HCT116 (cell line): ENCODE measurements at regions not wholly inside any gene's neighbourhood (a gene's known extent, or its start where the extent isn't known, plus 50 kb on each side); places are given as distances from the start of the nearest gene placed in this dataset.

Experiments
- ATAC-seq: fragments of 200-7000 bp; cut with Tn5 transposase; 2 replicates; pipeline ENCODE4 v1.9.1; 2020; ENCODE audit warnings: mild to moderate bottlenecking, moderate library complexity
- BruUV-seq: library from RNA; stranded (reverse); fragments of 400-500 nt; replicated peaks from 2 replicates; lab custom pipeline; 2021; lab: Mats Ljungman, UMichigan
- CTCF ChIA-PET: fragments of 300-600 bp; sonication (Branson Sonifier 250); formaldehyde crosslinking; loops from one replicate; lab custom pipeline; 2021; ENCODE audit warnings: antibody characterized with exemption; lab: Charles Lee
- POLR2A ChIA-PET: fragments of 300-600, 350-600 bp; sonication (Branson Sonifier 250); formaldehyde crosslinking; loops from one replicate; lab custom pipeline; 2021; ENCODE audit warnings: antibody characterized with exemption; lab: Charles Lee
- RAD21 ChIA-PET, 2 experiments: fragments of 300-600 bp; sonication (Branson Sonifier 250); formaldehyde crosslinking; loops; one replicate each; lab custom pipeline; 2023; ENCODE audit warnings: low total read pairs in 2 of 2; ENCODE audit not compliant: uncharacterized antibody in 2 of 2, unreplicated experiment in 2 of 2, low non-redundant PET in 1 of 2; lab: Charles Lee
- DNase-seq: peaks from one replicate; pipeline ENCODE4 v3.0.0-alpha.2; 2010; ENCODE audit warnings: low read depth, low spot score
- H2AFZ ChIP-seq: fragments of 200-600 bp; shearing (Covaris generic), sonication (generic); 2 replicates; pipeline ENCODE4 v1.6.1; 2017; ENCODE audit warnings: low read depth, mixed run types, mixed read lengths, antibody characterized with exemption, low read length; ENCODE audit not compliant: poor library complexity, severe bottlenecking
- H3K27ac ChIP-seq: 2 replicates; pipeline ENCODE4 v1.5.1; 2012; ENCODE audit warnings: low read depth, low read length
- H3K27me3 ChIP-seq: fragments of 200-600 bp; sonication (generic); 2 replicates; pipeline ENCODE4 v1.6.1; 2016; ENCODE audit warnings: mixed run types, low read length, mixed read lengths; ENCODE audit not compliant: insufficient read depth
- H3K36me3 ChIP-seq, 2 experiments: fragments of 200-500 bp in 1 of 2; fragments of 200-600 bp in 1 of 2; sonication (Bioruptor generic) in 1 of 2; sonication (generic) in 1 of 2; 2 replicates each; pipeline versions ENCODE4 v1.5.1 to v1.6.1; 2014 to 2016; ENCODE audit warnings: low read length in 2 of 2, inconsistent platforms in 1 of 2, mixed read lengths in 1 of 2, mixed run types in 1 of 2; ENCODE audit not compliant: insufficient read depth in 2 of 2, control insufficient read depth in 1 of 2
- H3K4me1 ChIP-seq, 2 experiments: fragments of 200-600 bp in 1 of 2; sonication (generic) in 1 of 2; 2 replicates each; pipeline versions ENCODE4 v1.5.1 to v1.6.1; 2012 to 2017; ENCODE audit warnings: low read length in 2 of 2, inconsistent platforms in 1 of 2, mild to moderate bottlenecking in 1 of 2, mixed read lengths in 1 of 2, mixed run types in 1 of 2, moderate library complexity in 1 of 2; ENCODE audit not compliant: insufficient read depth in 2 of 2, control insufficient read depth in 1 of 2
- H3K4me2 ChIP-seq: fragments of 200-600 bp; sonication (generic); 2 replicates; pipeline ENCODE4 v1.6.1; 2017; ENCODE audit warnings: mixed run types, low read length, mixed read lengths
- H3K4me3 ChIP-seq, 2 experiments: fragments of 200-600 bp in 1 of 2; sonication (generic) in 1 of 2; replicated peaks in 1 of 2; 2 replicates each; pipeline ENCODE4 v1.5.1; 2011 to 2016; ENCODE audit warnings: low read length in 2 of 2, control low read depth in 1 of 2, low read depth in 1 of 2, mild to moderate bottlenecking in 1 of 2, mixed read lengths in 1 of 2, mixed run types in 1 of 2
- H3K79me2 ChIP-seq: fragments of 200-600 bp; sonication (generic); 2 replicates; pipeline ENCODE4 v1.6.1; 2017; ENCODE audit warnings: mild to moderate bottlenecking, mixed run types, low read length, moderate library complexity, mixed read lengths; ENCODE audit not compliant: insufficient read depth
- H3K9ac ChIP-seq: fragments of 200-600 bp; sonication (generic); 2 replicates; pipeline ENCODE4 v1.6.1; 2016; ENCODE audit warnings: low read length, mixed read lengths
- H3K9me2 ChIP-seq: fragments of 200-600 bp; sonication (generic), shearing (Covaris generic); 2 replicates; pipeline ENCODE4 v1.6.1; 2017; ENCODE audit warnings: mixed run types, mild to moderate bottlenecking, moderate library complexity; ENCODE audit not compliant: insufficient read depth
- H3K9me3 ChIP-seq, 2 experiments: fragments of 200-500 bp in 1 of 2; fragments of 200-600 bp in 1 of 2; sonication (Bioruptor generic) in 1 of 2; sonication (generic) in 1 of 2; 2 replicates each; pipeline ENCODE4 v1.6.1; 2014 to 2017; ENCODE audit warnings: low read length in 2 of 2, mixed read lengths in 2 of 2, inconsistent platforms in 1 of 2, low read depth in 1 of 2, mild to moderate bottlenecking in 1 of 2, mixed run types in 1 of 2, moderate library complexity in 1 of 2; ENCODE audit not compliant: control insufficient read depth in 1 of 2, insufficient read depth in 1 of 2
- H4K20me1 ChIP-seq: fragments of 200-600 bp; sonication (generic), shearing (Covaris generic); 2 replicates; pipeline ENCODE4 v1.6.1; 2017; ENCODE audit warnings: mixed run types, mild to moderate bottlenecking, moderate library complexity; ENCODE audit not compliant: insufficient read depth
- CBX3 ChIP-seq: IDR thresholded peaks from 2 replicates; pipeline ENCODE4 v1.6.1; 2012; ENCODE audit warnings: low read depth
- EGR1 ChIP-seq: IDR thresholded peaks from 2 replicates; pipeline ENCODE4 v1.6.1; 2012; ENCODE audit warnings: low read depth
- POLR2A ChIP-seq: IDR thresholded peaks from 2 replicates; pipeline ENCODE4 v1.7.0; 2011; ENCODE audit warnings: borderline replicate concordance; ENCODE audit not compliant: insufficient read depth, insufficient read length; ENCODE audit errors: extremely low read depth
- SIN3A ChIP-seq: IDR thresholded peaks from 2 replicates; pipeline ENCODE4 v1.6.1; 2012; ENCODE audit warnings: low read depth
- intact Hi-C: fragments of 100-400 bp; cut with micrococcal nuclease; formaldehyde crosslinking; loops from 2 replicates; pipeline ENCODE4 v1.10.0; 2022
- TF ChIP-seq, protein P1 (sequence below): IDR thresholded peaks from 2 replicates; pipeline ENCODE4 v1.6.1; 2012; ENCODE audit warnings: low read depth

GRCh38 chr6:92887871-92888270, 531.5 kb downstream of the EPHA7 start:
- ATAC-seq: no peak
- BruUV-seq: no TSS peak

GRCh38 chr6:92879526-92879925, 539.8 kb downstream of the EPHA7 start:
- no peaks in the 10 kb centered on the region; the same call in 1 of the 2 replicates for H4K20me1 ChIP-seq
- H3K27ac ChIP-seq: no peak overlapping the region
- intact Hi-C loops: no loop called here
- ChIA-PET RAD21 (no interaction called here), POLR2A (no interaction called here), CTCF (no interaction called here)
- no peaks in the 10 kb centered on the region for H3K79me2 ChIP-seq
- H3K9ac ChIP-seq: no peak overlapping the region
- TF ChIP-seq CBX3 (no peak), POLR2A (no peak), SIN3A (no peak)
- no peaks in the 10 kb centered on the region for H3K9me2 ChIP-seq
- no peaks in the 10 kb centered on the region for H3K36me3 ChIP-seq
- H3K4me2 ChIP-seq: no peak overlapping the region
- no peak overlapping the region for H2AFZ ChIP-seq
- ATAC-seq: no peak
- BruUV-seq: no TSS peak
- H3K4me1 ChIP-seq: no peaks in the 10 kb centered on the region
- no peak for DNase-seq
- H3K9me3 ChIP-seq: peaks cover 6 to 12% of the 10 kb centered on the region in 2 experiments
- no peaks in the 10 kb centered on the region for H3K27me3 ChIP-seq
- H3K4me3 ChIP-seq: no peak overlapping the region

More at GRCh38 chr6:92887871-92888270, 531.5 kb downstream of the EPHA7 start:
- ChIA-PET CTCF (no interaction called here), POLR2A (no interaction called here), RAD21 (no interaction called here)
- no peak for DNase-seq
- Histone ChIP-seq H3K9ac (no peak overlapping the region), H3K9me3 (peaks cover 12 to 19% of the 10 kb centered on the region in 2 experiments; a peak in 2 of 4 replicates), H3K27me3 (no peaks in the 10 kb centered on the region), H4K20me1 (no peaks in the 10 kb centered on the region), H3K79me2 (no peaks in the 10 kb centered on the region), H3K36me3 (no peaks in the 10 kb centered on the region), H3K4me2 (no peak overlapping the region), H3K9me2 (no peaks in the 10 kb centered on the region), H3K4me1 (no peaks in the 10 kb centered on the region)
- intact Hi-C loops: no loop called here
- no peak for TF ChIP-seq EGR1
- TF ChIP-seq, protein P1, sequence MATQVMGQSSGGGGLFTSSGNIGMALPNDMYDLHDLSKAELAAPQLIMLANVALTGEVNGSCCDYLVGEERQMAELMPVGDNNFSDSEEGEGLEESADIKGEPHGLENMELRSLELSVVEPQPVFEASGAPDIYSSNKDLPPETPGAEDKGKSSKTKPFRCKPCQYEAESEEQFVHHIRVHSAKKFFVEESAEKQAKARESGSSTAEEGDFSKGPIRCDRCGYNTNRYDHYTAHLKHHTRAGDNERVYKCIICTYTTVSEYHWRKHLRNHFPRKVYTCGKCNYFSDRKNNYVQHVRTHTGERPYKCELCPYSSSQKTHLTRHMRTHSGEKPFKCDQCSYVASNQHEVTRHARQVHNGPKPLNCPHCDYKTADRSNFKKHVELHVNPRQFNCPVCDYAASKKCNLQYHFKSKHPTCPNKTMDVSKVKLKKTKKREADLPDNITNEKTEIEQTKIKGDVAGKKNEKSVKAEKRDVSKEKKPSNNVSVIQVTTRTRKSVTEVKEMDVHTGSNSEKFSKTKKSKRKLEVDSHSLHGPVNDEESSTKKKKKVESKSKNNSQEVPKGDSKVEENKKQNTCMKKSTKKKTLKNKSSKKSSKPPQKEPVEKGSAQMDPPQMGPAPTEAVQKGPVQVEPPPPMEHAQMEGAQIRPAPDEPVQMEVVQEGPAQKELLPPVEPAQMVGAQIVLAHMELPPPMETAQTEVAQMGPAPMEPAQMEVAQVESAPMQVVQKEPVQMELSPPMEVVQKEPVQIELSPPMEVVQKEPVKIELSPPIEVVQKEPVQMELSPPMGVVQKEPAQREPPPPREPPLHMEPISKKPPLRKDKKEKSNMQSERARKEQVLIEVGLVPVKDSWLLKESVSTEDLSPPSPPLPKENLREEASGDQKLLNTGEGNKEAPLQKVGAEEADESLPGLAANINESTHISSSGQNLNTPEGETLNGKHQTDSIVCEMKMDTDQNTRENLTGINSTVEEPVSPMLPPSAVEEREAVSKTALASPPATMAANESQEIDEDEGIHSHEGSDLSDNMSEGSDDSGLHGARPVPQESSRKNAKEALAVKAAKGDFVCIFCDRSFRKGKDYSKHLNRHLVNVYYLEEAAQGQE: no peak
- TF ChIP-seq, all 23 proteins: peak for 0
- Histone ChIP-seq H2AFZ (no peak overlapping the region), H3K27ac (no peak overlapping the region), H3K4me3 (no peak overlapping the region)
